ENCODE measurements at regions not wholly inside any gene's neighbourhood (a gene's known extent, or its start where the extent isn't known, plus 50 kb on each side); places are given as distances from the start of the nearest gene placed in this dataset.
A peak's percentile ranks its signal among the peaks of the same experiment; 100 is the strongest.

GRCh38 chr16:85986931-85987749, 88.2 kb downstream of the IRF8 start:
- peaks cover 28% of the 10 kb centered on the region for H3K4me1 Mint-ChIP-seq
- no peak overlapping the region for H3K4me3 Mint-ChIP-seq
- ATAC-seq (replicated peaks), result no peak
- no peak overlapping the region for H3K27ac Mint-ChIP-seq
- peaks cover 7% of the 10 kb centered on the region for H3K27me3 Mint-ChIP-seq
- no peaks in the 10 kb centered on the region for H3K36me3 Mint-ChIP-seq (ENCODE audit: low read depth)
- H3K9me3 Mint-ChIP-seq, result no peaks in the 10 kb centered on the region

DNA sequence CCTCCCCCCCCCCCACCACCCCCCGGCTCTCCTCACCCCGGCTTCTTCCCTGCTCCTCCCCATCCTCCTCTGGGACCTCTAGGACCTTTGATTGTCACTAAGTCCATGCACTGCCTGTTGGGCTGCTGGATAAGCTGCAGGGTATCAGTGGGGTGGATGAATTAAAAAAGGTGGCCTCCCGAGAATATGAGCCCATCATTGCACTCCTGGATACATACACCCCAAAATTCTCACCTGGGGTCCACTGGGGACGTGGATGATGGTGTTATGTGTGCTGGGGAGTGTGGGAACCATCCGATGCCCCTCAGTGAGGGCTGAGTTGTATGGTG, 88.8 kb downstream of the IRF8 start:
- no peak for ATAC-seq (replicated peaks)
- H3K4me1 Mint-ChIP-seq, result peaks cover 28% of the 10 kb centered on the region
- H3K4me3 Mint-ChIP-seq, result peak overlapping the region; percentile 59
- no peaks in the 10 kb centered on the region for H3K9me3 Mint-ChIP-seq
- H3K27me3 Mint-ChIP-seq, result peaks cover 7% of the 10 kb centered on the region
- H3K27ac Mint-ChIP-seq, result no peak overlapping the region
- no peaks in the 10 kb centered on the region for H3K36me3 Mint-ChIP-seq (ENCODE audit: low read depth)

DNA sequence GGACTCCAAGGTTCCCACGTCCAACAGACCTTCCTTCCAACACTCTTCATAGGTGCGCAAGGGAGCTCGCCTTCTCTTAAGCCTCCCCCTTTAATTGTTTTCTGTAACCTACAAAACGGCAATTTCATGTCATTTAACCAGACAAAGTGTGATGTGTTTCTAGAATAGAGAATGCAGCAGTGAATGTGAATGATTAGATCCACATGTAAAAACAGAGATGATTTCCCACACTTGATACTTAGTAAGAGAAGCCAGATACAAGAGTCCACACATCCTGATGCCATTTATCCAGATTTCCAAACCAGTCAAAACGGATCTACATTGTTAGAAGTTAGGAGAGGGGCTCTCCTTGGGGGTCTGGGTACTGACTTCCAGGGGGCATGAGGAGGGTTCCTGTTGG, 89.3 kb downstream of the IRF8 start:
- ATAC-seq (replicated peaks), result peak; percentile 46
- peak overlapping the region; percentile 51 for H3K27ac Mint-ChIP-seq
- no peaks in the 10 kb centered on the region for H3K9me3 Mint-ChIP-seq
- peaks cover 11% of the 10 kb centered on the region for H3K27me3 Mint-ChIP-seq
- peaks cover 28% of the 10 kb centered on the region for H3K4me1 Mint-ChIP-seq
- peak overlapping the region; percentile 59 for H3K4me3 Mint-ChIP-seq
- H3K36me3 Mint-ChIP-seq (ENCODE audit: low read depth), result no peaks in the 10 kb centered on the region

DNA sequence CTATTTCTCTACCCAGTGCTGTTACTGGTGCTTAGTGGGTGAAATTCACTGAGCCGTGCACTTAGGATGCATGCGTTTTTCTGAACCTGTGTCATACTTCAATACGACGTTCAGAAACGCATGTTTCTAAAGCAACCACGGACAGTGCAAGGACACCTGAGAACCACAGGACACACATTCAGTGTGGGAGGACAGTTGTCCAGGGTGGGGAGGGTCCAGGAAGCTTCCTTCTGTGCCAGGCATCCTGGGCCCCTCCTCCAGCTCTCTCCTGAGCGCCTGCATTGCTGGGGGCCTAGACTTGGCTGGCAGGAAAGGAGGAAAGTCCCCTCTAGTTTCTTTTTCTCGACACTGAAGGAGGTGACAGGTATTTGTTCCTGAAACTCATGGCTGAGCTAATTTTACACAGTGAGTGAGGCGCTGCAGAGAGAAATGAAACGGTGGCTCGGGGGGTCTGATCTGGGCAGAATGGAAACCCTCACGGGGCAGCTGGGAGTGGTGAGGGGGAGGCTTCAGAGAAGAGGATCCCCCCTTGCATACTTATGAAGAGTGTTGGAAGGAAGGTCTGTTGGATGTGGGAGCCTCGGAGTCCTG, 89.9 kb downstream of the IRF8 start:
- ATAC-seq (replicated peaks), result peak; percentile 80

GRCh38 chr16:85989376-85989775, 90.4 kb downstream of the IRF8 start:
- peaks cover 11% of the 10 kb centered on the region for H3K27me3 Mint-ChIP-seq
- no peaks in the 10 kb centered on the region for H3K9me3 Mint-ChIP-seq
- H3K4me1 Mint-ChIP-seq, result peaks cover 28% of the 10 kb centered on the region
- H3K36me3 Mint-ChIP-seq (ENCODE audit: low read depth), result no peaks in the 10 kb centered on the region
- no peak for ATAC-seq (replicated peaks)
- peak overlapping the region; percentile 59 for H3K4me3 Mint-ChIP-seq
- H3K27ac Mint-ChIP-seq, result peak overlapping the region; percentile 51

More for the DNA sequence above, 89.9 kb downstream of the IRF8 start:
- Mint-ChIP-seq H3K4me1 (peaks cover 28% of the 10 kb centered on the region), H3K4me3 (peak overlapping the region; percentile 59), H3K27me3 (peaks cover 11% of the 10 kb centered on the region), H3K27ac (peak overlapping the region; percentile 51), H3K9me3 (no peaks in the 10 kb centered on the region), H3K36me3 (ENCODE audit: low read depth) (no peaks in the 10 kb centered on the region)

GRCh38 chr16:85989863-85990643, 91.1 kb downstream of the IRF8 start:
- Mint-ChIP-seq H3K27me3 (peaks cover 11% of the 10 kb centered on the region), H3K4me1 (peaks cover 28% of the 10 kb centered on the region), H3K27ac (peak overlapping the region; percentile 9), H3K36me3 (ENCODE audit: low read depth) (no peaks in the 10 kb centered on the region), H3K4me3 (peak overlapping the region; percentile 59), H3K9me3 (no peaks in the 10 kb centered on the region)
- peak; percentile 47 for ATAC-seq (replicated peaks)

- Mint-ChIP-seq H3K36me3 (ENCODE audit: low read depth) (no peaks in the 10 kb centered on the region), H3K9me3 (no peaks in the 10 kb centered on the region), H3K4me1 (peaks cover 28% of the 10 kb centered on the region), H3K27ac (no peak overlapping the region), H3K27me3 (peaks cover 11% of the 10 kb centered on the region), H3K4me3 (no peak overlapping the region)
- no peak for ATAC-seq (replicated peaks)
These were observed 91.9 kb downstream of the IRF8 start for GRCh38 chr16:85990861-85991301.

- ATAC-seq (replicated peaks), result no peak
- Mint-ChIP-seq H3K9me3 (no peaks in the 10 kb centered on the region), H3K27me3 (peaks cover 11% of the 10 kb centered on the region), H3K36me3 (ENCODE audit: low read depth) (no peaks in the 10 kb centered on the region), H3K27ac (no peak overlapping the region), H3K4me1 (peaks cover 28% of the 10 kb centered on the region), H3K4me3 (no peak overlapping the region)
These were observed 92.5 kb downstream of the IRF8 start for GRCh38 chr16:85991425-85991824.

- Mint-ChIP-seq H3K36me3 (ENCODE audit: low read depth) (no peaks in the 10 kb centered on the region), H3K27me3 (peaks cover 11% of the 10 kb centered on the region), H3K4me1 (peaks cover 28% of the 10 kb centered on the region), H3K9me3 (no peaks in the 10 kb centered on the region), H3K4me3 (no peak overlapping the region), H3K27ac (no peak overlapping the region)
- no peak for ATAC-seq (replicated peaks)
These were observed 92.9 kb downstream of the IRF8 start for GRCh38 chr16:85991856-85992255.

GRCh38 chr16:85992359-85992758, 93.4 kb downstream of the IRF8 start:
- H3K27ac Mint-ChIP-seq, result no peak overlapping the region
- H3K4me3 Mint-ChIP-seq, result no peak overlapping the region
- no peaks in the 10 kb centered on the region for H3K36me3 Mint-ChIP-seq (ENCODE audit: low read depth)
- H3K9me3 Mint-ChIP-seq, result no peaks in the 10 kb centered on the region
- peaks cover 11% of the 10 kb centered on the region for H3K27me3 Mint-ChIP-seq
- ATAC-seq (replicated peaks), result no peak
- H3K4me1 Mint-ChIP-seq, result peaks cover 28% of the 10 kb centered on the region

DNA sequence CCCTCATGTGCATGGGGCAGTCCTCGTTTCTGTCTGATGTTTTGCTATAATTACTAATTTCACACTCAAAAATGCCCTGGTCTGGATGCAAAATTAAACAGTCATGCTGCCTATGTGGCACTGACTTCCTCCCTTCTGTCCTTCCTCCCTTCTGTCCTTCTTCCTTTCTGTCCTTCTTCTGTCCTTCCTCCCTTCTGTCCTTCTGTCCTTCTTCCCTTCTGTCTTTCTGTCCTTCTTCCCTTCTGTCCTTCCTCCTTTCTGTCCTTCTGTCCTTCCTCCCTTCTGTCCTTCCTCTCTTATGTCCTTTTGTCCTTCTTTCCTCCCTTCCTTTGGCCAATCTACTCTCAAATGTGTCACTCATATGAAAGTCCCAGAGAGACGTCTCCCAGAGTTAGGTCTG, 93.8 kb downstream of the IRF8 start:
- peaks cover 26% of the 10 kb centered on the region for H3K4me1 Mint-ChIP-seq

GRCh38 chr16:85994492-85995490, 95.8 kb downstream of the IRF8 start:
- no peak for ATAC-seq (replicated peaks)
- no peaks in the 10 kb centered on the region for H3K9me3 Mint-ChIP-seq
- H3K4me1 Mint-ChIP-seq, result peaks cover 16% of the 10 kb centered on the region
- H3K4me3 Mint-ChIP-seq, result no peak overlapping the region
- H3K27me3 Mint-ChIP-seq, result peaks cover 11% of the 10 kb centered on the region
- no peaks in the 10 kb centered on the region for H3K36me3 Mint-ChIP-seq (ENCODE audit: low read depth)
- H3K27ac Mint-ChIP-seq, result no peak overlapping the region

More for the DNA sequence above, 93.8 kb downstream of the IRF8 start:
- Mint-ChIP-seq H3K27me3 (peaks cover 11% of the 10 kb centered on the region), H3K9me3 (no peaks in the 10 kb centered on the region), H3K27ac (no peak overlapping the region), H3K4me3 (no peak overlapping the region), H3K36me3 (ENCODE audit: low read depth) (no peaks in the 10 kb centered on the region)
- ATAC-seq (replicated peaks), result no peak

DNA sequence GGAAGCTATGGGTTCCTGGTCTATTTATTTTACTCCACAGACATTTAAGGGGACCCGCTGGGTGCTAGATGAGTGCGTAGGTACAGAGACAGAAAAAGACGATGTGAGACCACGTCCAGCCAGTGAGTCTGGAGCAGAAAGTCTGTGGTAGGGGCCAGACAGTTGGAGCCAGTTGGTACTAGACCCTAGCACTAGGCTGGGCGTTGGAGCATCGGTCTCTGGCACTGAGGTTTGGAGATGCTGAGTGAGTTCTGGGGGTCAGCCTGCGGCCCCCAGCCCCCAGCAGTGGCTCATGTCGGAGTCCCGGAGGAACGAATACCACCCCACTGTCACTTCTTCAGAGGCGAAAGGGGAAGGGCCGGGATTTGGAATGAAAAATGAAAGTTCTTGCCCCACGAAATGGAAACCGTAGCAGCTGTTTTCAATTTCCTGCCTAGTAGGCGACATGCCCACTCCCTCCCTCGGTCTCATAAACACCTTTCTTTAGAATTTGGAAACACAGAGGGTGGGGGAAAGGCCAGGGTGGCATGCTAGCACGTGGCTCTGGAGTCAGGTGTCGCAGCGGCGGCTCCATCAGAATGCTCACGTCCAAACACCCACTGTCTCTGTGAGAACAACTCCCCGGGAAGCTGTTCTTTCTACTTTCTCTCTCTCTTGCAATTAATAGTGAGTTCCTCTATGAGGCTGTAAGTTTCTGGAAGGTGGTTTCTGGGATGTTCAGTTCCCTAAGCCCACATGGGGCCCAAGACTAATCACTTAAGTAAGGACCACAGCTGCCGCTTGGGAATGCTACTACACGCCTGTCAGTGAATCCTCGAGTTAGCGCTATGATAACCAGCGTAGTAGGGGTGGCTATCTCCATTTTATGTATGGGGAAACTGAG, 96.8 kb downstream of the IRF8 start:
- Mint-ChIP-seq H3K27me3 (peaks cover 4% of the 10 kb centered on the region), H3K4me3 (peak overlapping the region; percentile 20), H3K27ac (no peak overlapping the region), H3K36me3 (ENCODE audit: low read depth) (no peaks in the 10 kb centered on the region), H3K9me3 (no peaks in the 10 kb centered on the region), H3K4me1 (peaks cover 7% of the 10 kb centered on the region)
- no peak for ATAC-seq (replicated peaks)

Data from activated T-helper 17 cell treated with anti-CD3 and anti-CD28 coated beads, Interleukin-2, amount 50 U/mL, for 72 hours (primary cell).